H9 (cell line): ENCODE measurements at regions not wholly inside any gene's neighbourhood (a gene's known extent, or its start where the extent isn't known, plus 50 kb on each side); places are given as distances from the start of the nearest gene placed in this dataset.
"Not testable (repeated sequence)": the region's sequence is repeated elsewhere in the genome, so short reads cannot be mapped to it uniquely, and the experiment has no call there.

ENCODE experiments used
- DNase-seq: peaks from one replicate; pipeline ENCODE4 v3.0.0-alpha.2; 2017
- H2AFZ ChIP-seq: one replicate; pipeline ENCODE4 v1.6.1; 2013; ENCODE audit warnings: mild to moderate bottlenecking, low read length, control low read depth, moderate library complexity
- H2AK5ac ChIP-seq: 2 replicates; pipeline ENCODE4 v1.6.1; 2013; ENCODE audit warnings: low read length, control low read depth, mixed read lengths; ENCODE audit not compliant: insufficient read length
- H2BK120ac ChIP-seq: one replicate; pipeline ENCODE4 v1.6.1; 2013; ENCODE audit warnings: low read depth, mild to moderate bottlenecking, low read length, control low read depth, inconsistent platforms; ENCODE audit not compliant: poor library complexity, severe bottlenecking
- H2BK12ac ChIP-seq: 2 replicates; pipeline ENCODE4 v1.6.1; 2013; ENCODE audit warnings: low read length, control low read depth, mixed read lengths, low read depth; ENCODE audit not compliant: insufficient read length
- H2BK15ac ChIP-seq: 2 replicates; pipeline ENCODE4 v1.6.1; 2013; ENCODE audit warnings: low read depth, low read length, control low read depth
- H2BK20ac ChIP-seq: one replicate; pipeline ENCODE4 v1.6.1; 2013; ENCODE audit warnings: low read depth, mild to moderate bottlenecking, low read length, control low read depth, inconsistent platforms; ENCODE audit not compliant: poor library complexity, severe bottlenecking
- H2BK5ac ChIP-seq: 2 replicates; pipeline ENCODE4 v1.6.1; 2013; ENCODE audit warnings: low read length, control low read depth, mixed read lengths; ENCODE audit not compliant: insufficient read length
- H3K14ac ChIP-seq: 2 replicates; pipeline ENCODE4 v1.6.1; 2013; ENCODE audit warnings: low read length, control low read depth; ENCODE audit not compliant: insufficient read depth
- H3K18ac ChIP-seq: 2 replicates; pipeline ENCODE4 v1.6.1; 2013; ENCODE audit warnings: low read depth, mild to moderate bottlenecking, mixed read lengths, low read length, control low read depth; ENCODE audit not compliant: insufficient read length
- H3K23ac ChIP-seq: 2 replicates; pipeline ENCODE4 v1.6.1; 2013; ENCODE audit warnings: low read length, control low read depth, mixed read lengths, low read depth; ENCODE audit not compliant: insufficient read length
- H3K23me2 ChIP-seq: 2 replicates; pipeline ENCODE4 v1.6.1; 2013; ENCODE audit warnings: low read depth, mild to moderate bottlenecking, mixed read lengths, low read length, control low read depth; ENCODE audit not compliant: insufficient read length, poor library complexity, severe bottlenecking
- H3K27ac ChIP-seq: 2 replicates; pipeline ENCODE4 v1.5.1; 2013; ENCODE audit warnings: low read length, control low read depth, mixed read lengths, low read depth; ENCODE audit not compliant: insufficient read length
- H3K27me3 ChIP-seq: 2 replicates; pipeline ENCODE4 v1.6.1; 2013; ENCODE audit warnings: low read length, control low read depth, inconsistent platforms; ENCODE audit not compliant: insufficient read depth
- H3K4ac ChIP-seq: 2 replicates; pipeline ENCODE4 v1.6.1; 2013; ENCODE audit warnings: low read depth, mild to moderate bottlenecking, control low read depth, inconsistent platforms, low read length, moderate library complexity
- H3K4me1 ChIP-seq: 2 replicates; pipeline ENCODE4 v1.6.1; 2013; ENCODE audit warnings: low read length, control low read depth, inconsistent platforms; ENCODE audit not compliant: insufficient read depth
- H3K4me2 ChIP-seq: 2 replicates; pipeline ENCODE4 v1.6.1; 2013; ENCODE audit warnings: low read length, control low read depth, mixed read lengths; ENCODE audit not compliant: insufficient read length, insufficient read depth
- H3K56ac ChIP-seq: 2 replicates; pipeline ENCODE4 v1.6.1; 2013; ENCODE audit warnings: low read depth, mild to moderate bottlenecking, mixed read lengths, low read length, control low read depth; ENCODE audit not compliant: insufficient read length
- H3K79me1 ChIP-seq: 2 replicates; pipeline ENCODE4 v1.6.1; 2013; ENCODE audit warnings: low read depth, mild to moderate bottlenecking, moderate library complexity, low read length, control low read depth, inconsistent platforms; ENCODE audit not compliant: insufficient read depth, poor library complexity, severe bottlenecking
- H3K79me2 ChIP-seq: 2 replicates; pipeline ENCODE4 v1.6.1; 2013; ENCODE audit warnings: low read length, control low read depth, inconsistent platforms; ENCODE audit not compliant: insufficient read depth
- H3K9ac ChIP-seq: 2 replicates; pipeline ENCODE4 v1.6.1; 2013; ENCODE audit warnings: low read length, control low read depth, mixed read lengths; ENCODE audit not compliant: insufficient read length; ENCODE audit errors: extremely low read depth
- H3K9me3 ChIP-seq: one replicate; pipeline ENCODE4 v1.6.1; 2013; ENCODE audit warnings: low read depth, low read length, inconsistent platforms; ENCODE audit not compliant: control insufficient read depth
- H3T11ph ChIP-seq: one replicate; pipeline ENCODE4 v1.6.1; 2013; ENCODE audit warnings: mild to moderate bottlenecking, low read length, control low read depth, inconsistent platforms
- H4K20me1 ChIP-seq: one replicate; pipeline ENCODE4 v1.6.1; 2013; ENCODE audit not compliant: control insufficient read depth, insufficient read length, insufficient read depth
- H4K5ac ChIP-seq: 2 replicates; pipeline ENCODE4 v1.6.1; 2013; ENCODE audit warnings: low read depth, mild to moderate bottlenecking, mixed read lengths, low read length, control low read depth; ENCODE audit not compliant: insufficient read length
- H4K8ac ChIP-seq: replicated peaks from 2 replicates; pipeline ENCODE4 v1.6.1; 2013; ENCODE audit warnings: low read length, control low read depth, mixed read lengths, low read depth; ENCODE audit not compliant: insufficient read length
- H4K91ac ChIP-seq: 2 replicates; pipeline ENCODE4 v1.6.1; 2013; ENCODE audit warnings: low read depth, mild to moderate bottlenecking, moderate library complexity, mixed read lengths, low read length, control low read depth; ENCODE audit not compliant: insufficient read length
- H3K27ac Mint-ChIP-seq, 3 experiments: 2 replicates in 2 of 3; 3 replicates in 1 of 3; pipeline ENCODE4 v1.8.0; 2020 to 2021; ENCODE audit warnings: mixed read lengths in 3 of 3, mild to moderate bottlenecking in 1 of 3, moderate library complexity in 1 of 3
- H3K27me3 Mint-ChIP-seq: 2 replicates; pipeline ENCODE4 v1.8.0; 2021; ENCODE audit warnings: low read depth, mild to moderate bottlenecking, moderate library complexity, mixed read lengths
- H3K36me3 Mint-ChIP-seq, 3 experiments: 2 replicates in 2 of 3; 3 replicates in 1 of 3; pipeline ENCODE4 v1.8.0; 2020 to 2021; ENCODE audit warnings: low read depth in 3 of 3, mixed read lengths in 3 of 3; ENCODE audit not compliant: insufficient read depth in 1 of 3
- H3K4me1 Mint-ChIP-seq, 2 experiments: 2 replicates each; pipeline ENCODE4 v1.8.0; 2020; ENCODE audit warnings: mixed read lengths in 2 of 2
- H3K4me3 Mint-ChIP-seq, 2 experiments: 2 replicates in 1 of 2; 3 replicates in 1 of 2; pipeline ENCODE4 v1.8.0; 2020 to 2021; ENCODE audit warnings: mild to moderate bottlenecking in 2 of 2, mixed read lengths in 2 of 2, moderate library complexity in 1 of 2
- H3K9me3 Mint-ChIP-seq, 2 experiments: 2 replicates in 1 of 2; 3 replicates in 1 of 2; pipeline ENCODE4 v1.8.0; 2020; ENCODE audit warnings: mild to moderate bottlenecking in 2 of 2, mixed read lengths in 2 of 2, moderate library complexity in 1 of 2
- CTCF ChIP-seq: fragments of 200-600 bp; sonication (generic); conservative IDR thresholded peaks from 3 replicates; pipeline ENCODE4 v1.8.0; 2021; ENCODE audit warnings: antibody characterized with exemption, mild to moderate bottlenecking
- WGBS: extraction: QIAGEN DNeasy Blood & Tissue Kit; methylation state at CpG from one replicate; pipeline ENCODE4 v1.1.7; 2013; ENCODE audit warnings: missing lambda C conversion rate, low lambda C conversion rate, mixed read lengths; ENCODE audit not compliant: insufficient read length; ENCODE audit errors: extremely low coverage; 5-methylcytosine and 5-hydroxymethylcytosine counted together

GRCh38 chr15:84391191-84391590 lies 155.6 kb downstream of the GOLGA6L4 start:
- no peak overlapping the region for H2AK5ac ChIP-seq
- H3K23ac ChIP-seq, result no peak overlapping the region
- Mint-ChIP-seq H3K9me3 (peaks cover 3% of the 10 kb centered on the region in 2 experiments; a peak in 3 of 5 replicates), H3K4me1 (no peaks in the 10 kb centered on the region), H3K4me3 (no peak overlapping the region), H3K27me3 (peaks cover 33% of the 10 kb centered on the region), H3K27ac (peak overlapping the region in 1 of 3 experiments; percentile 42; a peak in 1 of 7 replicates), H3K36me3 (peaks cover 0 to 1% (median 0%) of the 10 kb centered on the region in 3 experiments; a peak in 1 of 7 replicates)
- H2BK15ac ChIP-seq, result no peak overlapping the region
- DNase-seq, result peak; percentile 8
- no CpG with 5 or more reads among the region's 3 CpGs for WGBS
- no peaks in the 10 kb centered on the region for H4K20me1 ChIP-seq
- no peak overlapping the region for H3K4ac ChIP-seq
- no peak overlapping the region for H2BK12ac ChIP-seq
- H4K5ac ChIP-seq, result no peak overlapping the region
- no peak overlapping the region for H4K91ac ChIP-seq
- H3K18ac ChIP-seq, result no peak overlapping the region
- TF ChIP-seq CTCF, result no peak
- H2BK120ac ChIP-seq, result no peak overlapping the region
- H3K27ac ChIP-seq, result no peak overlapping the region
- no peak overlapping the region for H4K8ac ChIP-seq
- no peaks in the 10 kb centered on the region for H3K27me3 ChIP-seq
- no peak overlapping the region for H3K14ac ChIP-seq
- no peak overlapping the region for H2BK5ac ChIP-seq
- no peaks in the 10 kb centered on the region for H3K79me1 ChIP-seq
- H3K4me1 ChIP-seq, result no peaks in the 10 kb centered on the region
- no peaks in the 10 kb centered on the region for H3K79me2 ChIP-seq
- no peak overlapping the region for H2AFZ ChIP-seq
- no peak overlapping the region for H3K56ac ChIP-seq
- no peak overlapping the region for H2BK20ac ChIP-seq
- H3K4me2 ChIP-seq, result no peak overlapping the region
- H3T11ph ChIP-seq, result no peak overlapping the region
- no peaks in the 10 kb centered on the region for H3K23me2 ChIP-seq
- H3K9me3 ChIP-seq, result no peaks in the 10 kb centered on the region
- no peak overlapping the region for H3K9ac ChIP-seq

- H3K4me2 ChIP-seq, H3K18ac ChIP-seq, H3K23ac ChIP-seq, H2BK120ac ChIP-seq, H3K27me3 ChIP-seq, H3K9ac ChIP-seq, H3T11ph ChIP-seq, H2AFZ ChIP-seq, H3K9me3 Mint-ChIP-seq, H3K79me2 ChIP-seq, H2AK5ac ChIP-seq, H4K8ac ChIP-seq, H3K23me2 ChIP-seq, H4K5ac ChIP-seq, H3K56ac ChIP-seq, H3K4me1 Mint-ChIP-seq, H4K91ac ChIP-seq, H3K9me3 ChIP-seq, H3K4ac ChIP-seq, H3K27ac Mint-ChIP-seq, H2BK20ac ChIP-seq, H3K4me3 Mint-ChIP-seq, H3K27ac ChIP-seq, H3K14ac ChIP-seq, H2BK15ac ChIP-seq, H3K4me1 ChIP-seq, H2BK5ac ChIP-seq, H3K79me1 ChIP-seq, H2BK12ac ChIP-seq, H3K36me3 Mint-ChIP-seq, H4K20me1 ChIP-seq: not testable (repeated sequence)
- DNase-seq, result peak; percentile 15
- no CpG with 5 or more reads among the region's 7 CpGs for WGBS
- peaks cover 33% of the 10 kb centered on the region for H3K27me3 Mint-ChIP-seq
Observed at GRCh38 chr15:84392020-84392419, 156.4 kb downstream of the GOLGA6L4 start.
